HepG2 (cell line): ENCODE measurements at regions not wholly inside any gene's neighbourhood (a gene's known extent, or its start where the extent isn't known, plus 50 kb on each side); places are given as distances from the start of the nearest gene placed in this dataset.
A peak's percentile ranks its signal among the peaks of the same experiment; 100 is the strongest.

Experiments
- ATAC-seq: fragments of 200-7000 bp; cut with Tn5 transposase; 3 replicates; pipeline ENCODE4 v1.9.1; 2020; ENCODE audit warnings: mild to moderate bottlenecking, moderate library complexity
- BruUV-seq: library from RNA; stranded (reverse); fragments of 400-500 nt; replicated peaks from 2 replicates; lab custom pipeline; 2021; lab: Mats Ljungman, UMichigan
- CTCF ChIA-PET: fragments of 300-600 bp; formaldehyde crosslinking; extraction: SDS; loops from one replicate; lab custom pipeline; 2021; ENCODE audit warnings: low total read pairs, inconsistent platforms, low intra/inter-chr PET ratio; lab: Yijun Ruan, JAX
- POLR2A ChIA-PET: fragments of 350-600 bp; sonication (Branson Sonifier 250); formaldehyde crosslinking; loops from one replicate; lab custom pipeline; 2020; ENCODE audit warnings: antibody characterized with exemption, inconsistent platforms; lab: Yijun Ruan, JAX
- DNase-seq: peaks from one replicate; pipeline ENCODE4 v3.0.0-alpha.2; 2015; ENCODE audit warnings: low spot score
- FAIRE-seq: peaks from 3 replicates; lab custom pipeline; 2011; peaks lifted over from hg19 to GRCh38; lab: Jason Lieb, UNC
- H2AFZ ChIP-seq: one replicate; pipeline ENCODE4 v1.6.1; 2011; ENCODE audit warnings: low read length, inconsistent platforms
- H3K27ac ChIP-seq: fragments of 300-600 bp; 3 replicates; pipeline ENCODE4 v1.8.0; 2011; ENCODE audit warnings: mixed run types, mild to moderate bottlenecking, mixed read lengths, low read length, inconsistent platforms; ENCODE audit not compliant: insufficient read depth; ENCODE audit errors: extremely low read length
- H3K27me3 ChIP-seq, 2 experiments: fragments of 200-600 bp in 1 of 2; 2 replicates in 1 of 2; 3 replicates in 1 of 2; pipeline versions ENCODE4 v1.6.0 to v1.8.0; 2011; ENCODE audit warnings: low read length in 2 of 2, mild to moderate bottlenecking in 2 of 2, moderate library complexity in 2 of 2, inconsistent platforms in 1 of 2; ENCODE audit not compliant: insufficient read depth in 2 of 2, control insufficient read depth in 1 of 2
- H3K36me3 ChIP-seq, 2 experiments: fragments of 200-600 bp in 1 of 2; replicated peaks in 1 of 2; 2 replicates in 1 of 2; 3 replicates in 1 of 2; pipeline versions ENCODE4 v1.5.1 to v1.8.0; 2011; ENCODE audit warnings: low read length in 2 of 2, inconsistent platforms in 1 of 2; ENCODE audit not compliant: insufficient read depth in 2 of 2, control insufficient read depth in 1 of 2
- H3K4me1 ChIP-seq: 2 replicates; pipeline ENCODE4 v1.5.1; 2012; ENCODE audit warnings: low read length, inconsistent platforms; ENCODE audit not compliant: insufficient read depth
- H3K4me2 ChIP-seq: 2 replicates; pipeline ENCODE4 v1.6.0; 2011; ENCODE audit warnings: low read depth, low read length, inconsistent platforms
- H3K4me3 ChIP-seq, 3 experiments: fragments of 200-600 bp in 1 of 3; sonication (generic), shearing (Covaris generic) in 1 of 3; replicated peaks in 1 of 3; 2 replicates each; pipeline ENCODE4 v1.5.1; 2011 to 2016; ENCODE audit warnings: low read length in 3 of 3, inconsistent platforms in 2 of 3, low read depth in 2 of 3, mild to moderate bottlenecking in 2 of 3, control low read depth in 1 of 3, mixed read lengths in 1 of 3; ENCODE audit not compliant: insufficient read depth in 1 of 3
- H3K79me2 ChIP-seq: one replicate; pipeline ENCODE4 v1.6.1; 2011; ENCODE audit warnings: low read length, inconsistent platforms; ENCODE audit not compliant: insufficient read depth
- H3K9ac ChIP-seq: 2 replicates; pipeline ENCODE4 v1.6.0; 2011; ENCODE audit warnings: mild to moderate bottlenecking, low read depth, low read length, inconsistent platforms; ENCODE audit not compliant: insufficient read depth
- H3K9me3 ChIP-seq: 2 replicates; pipeline ENCODE4 v1.5.1; 2012; ENCODE audit warnings: mild to moderate bottlenecking, low read length
- H4K20me1 ChIP-seq: 2 replicates; pipeline ENCODE4 v1.6.0; 2011; ENCODE audit warnings: inconsistent platforms, mild to moderate bottlenecking, low read length, moderate library complexity; ENCODE audit not compliant: insufficient read depth
- CREB1 ChIP-seq, 2 experiments: fragments of 450-650 bp in 1 of 2; IDR thresholded peaks; 2 replicates each; pipeline ENCODE4 v1.6.1; 2016 to 2017; ENCODE audit warnings: control low read depth in 1 of 2, mild to moderate bottlenecking in 1 of 2, missing compliant biosample characterization in 1 of 2, missing genetic modification characterization in 1 of 2
- EZH2 ChIP-seq: conservative IDR thresholded peaks from 2 replicates; pipeline ENCODE4 v1.6.1; 2012; ENCODE audit warnings: mild to moderate bottlenecking, low read depth, low read length, moderate library complexity
- FLYWCH1 ChIP-seq: sonication (generic); formaldehyde crosslinking; IDR thresholded peaks from 2 replicates; pipeline ENCODE4 v1.8.1; 2023; ENCODE audit warnings: mild to moderate bottlenecking, missing genetic modification reagents
- HNRNPH1 ChIP-seq: fragments of 200-400 bp; formaldehyde crosslinking; optimal IDR thresholded peaks from 2 replicates; pipeline ENCODE3; 2017; ENCODE audit warnings: mild to moderate bottlenecking, low read depth, low read length
- MTA1 ChIP-seq: sonication (generic); formaldehyde crosslinking; IDR thresholded peaks from 2 replicates; pipeline ENCODE4 v1.4.0; 2020; ENCODE audit warnings: missing genetic modification reagents, mild to moderate bottlenecking, borderline replicate concordance
- MYC ChIP-seq: sonication (generic); formaldehyde crosslinking; IDR thresholded peaks from 2 replicates; pipeline ENCODE4 v1.9.0; 2021; ENCODE audit warnings: missing genetic modification reagents, borderline replicate concordance
- STAG1 ChIP-seq: sonication (generic); formaldehyde crosslinking; IDR thresholded peaks from 2 replicates; pipeline ENCODE4 v1.4.0; 2020; ENCODE audit warnings: missing genetic modification reagents
- ZNF546 ChIP-seq: sonication (generic); formaldehyde crosslinking; conservative IDR thresholded peaks from 2 replicates; pipeline ENCODE4 v1.8.1; 2023; ENCODE audit warnings: mild to moderate bottlenecking, missing genetic modification reagents
- ZNF788 ChIP-seq: sonication (generic); formaldehyde crosslinking; IDR thresholded peaks from 2 replicates; pipeline ENCODE4 v1.5.0; 2020; ENCODE audit warnings: mild to moderate bottlenecking, missing genetic modification reagents, borderline replicate concordance
- WGBS: methylation state at CpG from one replicate; pipeline ENCODE4 v1.1.6; 2017; ENCODE audit warnings: low lambda C conversion rate; 5-methylcytosine and 5-hydroxymethylcytosine counted together
- in situ Hi-C: cut with HindIII; loops from 2 replicates; pipeline ENCODE4 v1.10.0; 2017; ENCODE audit warnings: low pct_unique_long_range_greater_than_20kb; ENCODE audit not compliant: extremely low pct_ligation_motif_present
- intact Hi-C: fragments of 100-400 bp; cut with micrococcal nuclease; formaldehyde crosslinking; loops from one replicate; pipeline ENCODE4 v1.10.0; 2022; ENCODE audit not compliant: unreplicated experiment
- TF ChIP-seq, protein P1 (sequence below): sonication (generic); formaldehyde crosslinking; IDR thresholded peaks from 2 replicates; pipeline ENCODE4 v1.5.1; 2020; ENCODE audit warnings: mild to moderate bottlenecking, missing genetic modification reagents, borderline replicate concordance
- TF ChIP-seq, protein P2 (sequence below): sonication (generic); formaldehyde crosslinking; IDR thresholded peaks from 2 replicates; pipeline ENCODE4 v1.8.0; 2022; ENCODE audit warnings: missing genetic modification reagents, mild to moderate bottlenecking, inconsistent platforms, borderline replicate concordance

DNA sequence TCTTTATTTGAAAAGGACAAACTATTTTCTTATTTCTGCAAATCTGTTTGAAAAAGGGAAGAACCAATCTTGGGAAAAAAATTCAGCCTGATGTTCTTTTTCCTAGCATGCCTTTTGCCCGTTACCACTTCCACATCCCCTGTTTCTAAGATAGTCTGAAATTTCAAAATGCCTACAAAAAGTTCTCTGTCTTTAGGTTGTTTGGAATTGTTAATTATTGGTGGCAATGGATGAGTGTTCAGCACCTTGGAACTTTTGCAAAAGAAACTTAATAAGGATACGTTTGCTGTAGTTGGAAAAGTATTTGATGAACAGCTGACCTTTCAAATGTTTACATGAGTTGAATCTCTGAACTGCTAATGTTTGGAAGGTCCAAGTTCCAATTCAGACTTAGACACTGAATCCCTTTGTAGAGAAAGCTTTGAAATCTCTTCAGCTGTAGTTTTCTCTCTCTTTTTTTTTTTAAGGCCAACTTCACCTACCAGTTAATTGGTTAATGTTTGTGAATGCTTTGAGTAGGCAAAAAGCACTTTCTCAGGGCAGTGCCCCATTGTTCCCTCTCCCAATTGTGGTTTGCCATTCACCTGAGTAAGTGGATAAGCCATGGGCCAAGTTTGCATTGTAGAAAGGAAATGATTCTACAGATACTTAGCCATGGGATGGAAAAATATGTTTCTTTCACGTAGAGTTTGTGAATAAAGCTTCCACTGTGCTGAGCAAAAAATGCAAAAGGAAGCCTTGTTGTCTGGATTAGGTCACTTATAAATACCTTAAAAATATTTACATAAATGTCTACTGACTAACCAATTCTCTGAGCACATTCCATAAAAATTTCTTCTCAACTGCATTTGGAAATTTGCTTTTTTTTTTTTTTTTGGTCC, 156.4 kb upstream of the ELL2 start (continued):
- TF ChIP-seq, protein P1, sequence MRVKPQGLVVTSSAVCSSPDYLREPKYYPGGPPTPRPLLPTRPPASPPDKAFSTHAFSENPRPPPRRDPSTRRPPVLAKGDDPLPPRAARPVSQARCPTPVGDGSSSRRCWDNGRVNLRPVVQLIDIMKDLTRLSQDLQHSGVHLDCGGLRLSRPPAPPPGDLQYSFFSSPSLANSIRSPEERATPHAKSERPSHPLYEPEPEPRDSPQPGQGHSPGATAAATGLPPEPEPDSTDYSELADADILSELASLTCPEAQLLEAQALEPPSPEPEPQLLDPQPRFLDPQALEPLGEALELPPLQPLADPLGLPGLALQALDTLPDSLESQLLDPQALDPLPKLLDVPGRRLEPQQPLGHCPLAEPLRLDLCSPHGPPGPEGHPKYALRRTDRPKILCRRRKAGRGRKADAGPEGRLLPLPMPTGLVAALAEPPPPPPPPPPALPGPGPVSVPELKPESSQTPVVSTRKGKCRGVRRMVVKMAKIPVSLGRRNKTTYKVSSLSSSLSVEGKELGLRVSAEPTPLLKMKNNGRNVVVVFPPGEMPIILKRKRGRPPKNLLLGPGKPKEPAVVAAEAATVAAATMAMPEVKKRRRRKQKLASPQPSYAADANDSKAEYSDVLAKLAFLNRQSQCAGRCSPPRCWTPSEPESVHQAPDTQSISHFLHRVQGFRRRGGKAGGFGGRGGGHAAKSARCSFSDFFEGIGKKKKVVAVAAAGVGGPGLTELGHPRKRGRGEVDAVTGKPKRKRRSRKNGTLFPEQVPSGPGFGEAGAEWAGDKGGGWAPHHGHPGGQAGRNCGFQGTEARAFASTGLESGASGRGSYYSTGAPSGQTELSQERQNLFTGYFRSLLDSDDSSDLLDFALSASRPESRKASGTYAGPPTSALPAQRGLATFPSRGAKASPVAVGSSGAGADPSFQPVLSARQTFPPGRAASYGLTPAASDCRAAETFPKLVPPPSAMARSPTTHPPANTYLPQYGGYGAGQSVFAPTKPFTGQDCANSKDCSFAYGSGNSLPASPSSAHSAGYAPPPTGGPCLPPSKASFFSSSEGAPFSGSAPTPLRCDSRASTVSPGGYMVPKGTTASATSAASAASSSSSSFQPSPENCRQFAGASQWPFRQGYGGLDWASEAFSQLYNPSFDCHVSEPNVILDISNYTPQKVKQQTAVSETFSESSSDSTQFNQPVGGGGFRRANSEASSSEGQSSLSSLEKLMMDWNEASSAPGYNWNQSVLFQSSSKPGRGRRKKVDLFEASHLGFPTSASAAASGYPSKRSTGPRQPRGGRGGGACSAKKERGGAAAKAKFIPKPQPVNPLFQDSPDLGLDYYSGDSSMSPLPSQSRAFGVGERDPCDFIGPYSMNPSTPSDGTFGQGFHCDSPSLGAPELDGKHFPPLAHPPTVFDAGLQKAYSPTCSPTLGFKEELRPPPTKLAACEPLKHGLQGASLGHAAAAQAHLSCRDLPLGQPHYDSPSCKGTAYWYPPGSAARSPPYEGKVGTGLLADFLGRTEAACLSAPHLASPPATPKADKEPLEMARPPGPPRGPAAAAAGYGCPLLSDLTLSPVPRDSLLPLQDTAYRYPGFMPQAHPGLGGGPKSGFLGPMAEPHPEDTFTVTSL (CRISPR knock-in tag): peak; percentile 91; the same call in 1 of the 2 replicates

DNA sequence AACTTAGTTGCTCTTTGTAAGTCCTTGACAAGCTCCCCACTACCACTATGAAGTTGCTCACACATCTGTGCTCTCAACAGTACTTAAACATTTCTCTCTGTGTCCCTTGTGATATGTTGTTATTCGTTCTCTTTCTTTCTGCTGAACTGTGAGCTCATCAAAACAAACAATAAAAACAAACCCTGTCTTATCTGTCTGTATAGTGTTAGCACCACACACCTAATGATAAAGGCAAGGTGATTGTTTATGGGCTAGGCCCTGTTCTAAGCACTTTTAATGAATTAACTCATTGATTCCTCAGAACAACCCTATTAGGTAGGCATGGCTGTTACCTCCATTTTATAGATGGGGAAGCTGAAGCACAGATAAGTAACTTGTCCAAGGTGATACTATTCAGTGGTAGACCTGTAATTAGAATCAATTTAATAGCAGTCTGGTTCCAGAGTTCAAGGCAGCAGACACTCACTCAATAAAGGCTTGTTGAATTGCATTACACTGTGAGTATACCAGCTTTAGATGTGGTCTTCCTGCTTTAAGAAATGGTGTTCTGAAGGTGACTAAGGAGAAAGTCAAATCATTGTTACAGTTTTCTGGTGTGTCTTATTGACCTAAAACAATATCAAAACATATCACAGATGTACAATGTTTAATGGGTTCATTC, 153.6 kb upstream of the ELL2 start:
- Histone ChIP-seq H2AFZ (no peak overlapping the region), H3K27ac (peak overlapping the region; percentile 57), H3K4me2 (no peak overlapping the region), H3K27me3 (no peaks in the 10 kb centered on the region), H3K9ac (peak overlapping the region; percentile 13; the same call in 1 of the 2 replicates), H3K4me3 (no peak overlapping the region), H3K79me2 (peaks cover 5% of the 10 kb centered on the region), H4K20me1 (no peaks in the 10 kb centered on the region), H3K4me1 (peaks cover 95% of the 10 kb centered on the region), H3K9me3 (no peaks in the 10 kb centered on the region), H3K36me3 (no peaks in the 10 kb centered on the region)
- ATAC-seq: no peak
- ChIA-PET CTCF (no interaction called here), POLR2A (interaction anchor here (1.0 to 1.9 kb wide), 3 partner anchors 10 to 153 kb away, joined by 3 to 8 read pairs (median 3); no protein-coding TSS in a partner anchor)
- no peak for FAIRE-seq
- DNase-seq: no peak
- intact Hi-C loops (loop anchor here (5.0 to 10.0 kb wide), 2 partner anchors 258 to 470 kb away; partner anchors contain the start of gene RFESD), in situ Hi-C loops (loop anchor here (5.0 kb wide), 1 partner anchor 253 kb away; no protein-coding TSS in a partner anchor)
- no TSS peak for BruUV-seq
- 50% methylated on average over 1 of the region's 1 CpG for WGBS
- TF ChIP-seq FLYWCH1 (no peak), HNRNPH1 (no peak), EZH2 (no peak), CREB1 (IDR thresholded peaks at IDR 0.05) (no peak), CREB1 (CRISPR knock-in tag; IDR thresholded peaks at IDR 0.05) (no peak), STAG1 (CRISPR knock-in tag) (no peak), ZNF788 (CRISPR knock-in tag) (no peak), MTA1 (no peak), ZNF546 (no peak), MYC (CRISPR knock-in tag) (no peak)
- TF ChIP-seq, protein P2, sequence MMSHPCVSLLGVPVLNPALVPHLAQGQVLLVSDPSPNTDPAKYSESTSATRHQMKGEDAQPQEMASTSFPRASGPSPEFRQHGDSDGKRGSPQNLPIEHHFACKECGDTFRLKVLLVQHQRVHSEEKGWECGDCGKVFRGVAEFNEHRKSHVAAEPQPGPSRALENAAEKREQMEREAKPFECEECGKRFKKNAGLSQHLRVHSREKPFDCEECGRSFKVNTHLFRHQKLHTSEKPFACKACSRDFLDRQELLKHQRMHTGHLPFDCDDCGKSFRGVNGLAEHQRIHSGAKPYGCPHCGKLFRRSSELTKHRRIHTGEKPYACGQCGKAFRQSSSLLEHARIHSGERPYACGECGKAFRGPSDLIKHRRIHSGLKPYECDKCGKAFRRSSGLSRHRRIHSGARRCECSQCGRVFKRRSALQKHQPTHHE (CRISPR knock-in tag): no peak
